ENCODE measurements at regions not wholly inside any gene's neighbourhood (a gene's known extent, or its start where the extent isn't known, plus 50 kb on each side); places are given as distances from the start of the nearest gene placed in this dataset.

DNA sequence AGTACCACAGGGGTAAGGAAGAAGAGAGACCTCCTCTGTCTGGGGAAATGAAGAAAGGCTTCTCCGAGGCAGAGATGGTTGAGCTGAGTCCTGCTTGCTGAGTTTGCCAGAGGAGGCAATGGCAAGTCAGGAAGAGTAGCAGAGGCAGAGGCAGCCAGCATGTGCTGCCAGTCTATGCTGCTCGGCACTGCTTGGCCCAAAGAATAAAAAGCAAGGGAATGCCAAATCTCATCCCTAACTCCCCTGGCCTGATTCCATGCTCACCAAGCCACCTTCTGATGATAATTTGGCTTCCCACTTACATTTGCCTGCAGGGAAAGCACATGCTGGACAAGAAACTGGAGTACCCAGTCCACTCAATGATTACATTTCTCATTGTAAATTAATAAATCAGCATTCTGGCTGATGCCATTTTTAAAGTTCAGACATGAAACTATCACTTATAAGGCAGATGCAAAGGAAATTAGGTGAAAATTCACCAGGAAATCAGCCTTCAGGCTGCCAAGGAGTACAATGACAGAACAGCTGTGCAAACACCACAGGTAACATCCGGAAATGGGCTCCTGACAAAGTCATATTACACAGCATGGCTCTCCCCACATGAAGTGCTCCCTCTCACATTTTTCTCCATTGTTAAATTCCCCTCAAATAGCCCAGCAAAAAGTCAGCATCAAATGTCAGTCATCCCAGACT is 245.9 kb downstream of the MTERF1 start:
- WGBS (ENCODE audit: insufficient coverage, low coverage, missing lambda C conversion rate), result 0% methylated on average over 3 of the region's 3 CpGs
- in situ Hi-C loops (cut with MboI), result loop anchor here (5.0 kb wide), 1 partner anchor 547 kb away; no protein-coding TSS in a partner anchor
- TF ChIP-seq TAF9B (IDR thresholded peaks at IDR 0.05; ENCODE audit: partially characterized antibody), result no peak
- TF ChIP-seq, protein P1, sequence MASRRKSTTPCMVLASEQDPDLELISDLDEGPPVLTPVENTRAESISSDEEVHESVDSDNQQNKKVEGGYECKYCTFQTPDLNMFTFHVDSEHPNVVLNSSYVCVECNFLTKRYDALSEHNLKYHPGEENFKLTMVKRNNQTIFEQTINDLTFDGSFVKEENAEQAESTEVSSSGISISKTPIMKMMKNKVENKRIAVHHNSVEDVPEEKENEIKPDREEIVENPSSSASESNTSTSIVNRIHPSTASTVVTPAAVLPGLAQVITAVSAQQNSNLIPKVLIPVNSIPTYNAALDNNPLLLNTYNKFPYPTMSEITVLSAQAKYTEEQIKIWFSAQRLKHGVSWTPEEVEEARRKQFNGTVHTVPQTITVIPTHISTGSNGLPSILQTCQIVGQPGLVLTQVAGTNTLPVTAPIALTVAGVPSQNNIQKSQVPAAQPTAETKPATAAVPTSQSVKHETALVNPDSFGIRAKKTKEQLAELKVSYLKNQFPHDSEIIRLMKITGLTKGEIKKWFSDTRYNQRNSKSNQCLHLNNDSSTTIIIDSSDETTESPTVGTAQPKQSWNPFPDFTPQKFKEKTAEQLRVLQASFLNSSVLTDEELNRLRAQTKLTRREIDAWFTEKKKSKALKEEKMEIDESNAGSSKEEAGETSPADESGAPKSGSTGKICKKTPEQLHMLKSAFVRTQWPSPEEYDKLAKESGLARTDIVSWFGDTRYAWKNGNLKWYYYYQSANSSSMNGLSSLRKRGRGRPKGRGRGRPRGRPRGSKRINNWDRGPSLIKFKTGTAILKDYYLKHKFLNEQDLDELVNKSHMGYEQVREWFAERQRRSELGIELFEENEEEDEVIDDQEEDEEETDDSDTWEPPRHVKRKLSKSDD (conservative IDR thresholded peaks at IDR 0.05; ENCODE audit: low read length), result no peak
- no peak for TF ChIP-seq ZNF717 (CRISPR knock-in tag; IDR thresholded peaks at IDR 0.05)
- TF ChIP-seq HDAC6 (IDR thresholded peaks at IDR 0.05; ENCODE audit: low read depth, low read length), result no peak
- TF ChIP-seq TEAD1 (CRISPR knock-in tag; IDR thresholded peaks at IDR 0.05), result no peak
- no peak for TF ChIP-seq ZNF764 (CRISPR knock-in tag; IDR thresholded peaks at IDR 0.05; ENCODE audit: low read depth)
- TF ChIP-seq, protein P2, sequence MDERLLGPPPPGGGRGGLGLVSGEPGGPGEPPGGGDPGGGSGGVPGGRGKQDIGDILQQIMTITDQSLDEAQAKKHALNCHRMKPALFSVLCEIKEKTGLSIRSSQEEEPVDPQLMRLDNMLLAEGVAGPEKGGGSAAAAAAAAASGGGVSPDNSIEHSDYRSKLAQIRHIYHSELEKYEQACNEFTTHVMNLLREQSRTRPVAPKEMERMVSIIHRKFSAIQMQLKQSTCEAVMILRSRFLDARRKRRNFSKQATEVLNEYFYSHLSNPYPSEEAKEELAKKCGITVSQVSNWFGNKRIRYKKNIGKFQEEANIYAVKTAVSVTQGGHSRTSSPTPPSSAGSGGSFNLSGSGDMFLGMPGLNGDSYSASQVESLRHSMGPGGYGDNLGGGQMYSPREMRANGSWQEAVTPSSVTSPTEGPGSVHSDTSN (CRISPR knock-in tag; IDR thresholded peaks at IDR 0.05; ENCODE audit: low read depth), result no peak
- TF ChIP-seq, protein P2 (tag; conservative IDR thresholded peaks at IDR 0.05; ENCODE audit: low read depth), result no peak
- intact Hi-C loops (cut with micrococcal nuclease), result loop anchor here (5.0 kb wide), 1 partner anchor 148 kb away; no protein-coding TSS in a partner anchor
- no TSS peak for BruUV-seq (replicated peaks)
- DNase-seq (ENCODE audit: extremely low read depth in 1 of 4, low spot score in 3 of 4), result no peak
- H3K4me1 ChIP-seq (replicated peaks in 1 of 2; ENCODE audit: control insufficient read depth in 2 of 2, insufficient read depth in 2 of 2, low read length in 2 of 2), result no peaks in the 10 kb centered on the region
- no peak overlapping the region for H3K9ac ChIP-seq (ENCODE audit: insufficient read depth in 1 of 2, low read depth in 2 of 2, low read length in 2 of 2)
- no peaks in the 10 kb centered on the region for H3K9me1 ChIP-seq (ENCODE audit: control insufficient read depth, insufficient read depth, low read length)
- ChIA-PET CTCF (ENCODE audit: low intra/inter-chr PET ratio) (interaction anchor here (0.5 to 0.6 kb wide), 2 partner anchors 370 to 566 kb away, joined by 6 to 9 read pairs; partner anchors contain the start of gene FZD1), POLR2A (interaction anchor here (0.7 kb wide), 1 partner anchor 352 kb away, joined by 3 read pairs; no protein-coding TSS in a partner anchor)
- H3K27ac ChIP-seq (ENCODE audit: extremely low read depth, low read depth, low read length), result no peak overlapping the region
- no peaks in the 10 kb centered on the region for H3K79me2 ChIP-seq (ENCODE audit: control insufficient read depth, insufficient read depth, low read length)
- no peak overlapping the region for H2AFZ ChIP-seq (ENCODE audit: low read depth, low read length)
- peaks cover 0 to 4% of the 10 kb centered on the region in 2 experiments; a peak in 2 of 5 replicates for H3K27me3 ChIP-seq (ENCODE audit: control insufficient read depth in 2 of 2, insufficient read depth in 2 of 2, low read length in 2 of 2)
- H4K20me1 ChIP-seq (replicated peaks; ENCODE audit: control insufficient read depth, insufficient read depth, low read length), result no peaks in the 10 kb centered on the region
- H3K36me3 ChIP-seq (ENCODE audit: control insufficient read depth, insufficient read depth, low read length), result no peaks in the 10 kb centered on the region
- H3K4me2 ChIP-seq (ENCODE audit: insufficient read depth, low read length), result no peak overlapping the region
- no peak for ATAC-seq
- no peak overlapping the region for H3K4me3 ChIP-seq
- FAIRE-seq, result no peak
- no peaks in the 10 kb centered on the region for H3K9me3 ChIP-seq (replicated peaks; ENCODE audit: control insufficient read depth, insufficient read depth, low read depth, low read length)
